HepG2 (cell line): ENCODE measurements at regions not wholly inside any gene's neighbourhood (a gene's known extent, or its start where the extent isn't known, plus 50 kb on each side); places are given as distances from the start of the nearest gene placed in this dataset.

ENCODE experiments used
- ATAC-seq: fragments of 200-7000 bp; cut with Tn5 transposase; 3 replicates; pipeline ENCODE4 v1.9.1; 2020; ENCODE audit warnings: mild to moderate bottlenecking, moderate library complexity
- BruUV-seq: library from RNA; stranded (reverse); fragments of 400-500 nt; replicated peaks from 2 replicates; lab custom pipeline; 2021; lab: Mats Ljungman, UMichigan
- CTCF ChIA-PET: fragments of 300-600 bp; formaldehyde crosslinking; extraction: SDS; loops from one replicate; lab custom pipeline; 2021; ENCODE audit warnings: low total read pairs, inconsistent platforms, low intra/inter-chr PET ratio; lab: Yijun Ruan, JAX
- POLR2A ChIA-PET: fragments of 350-600 bp; sonication (Branson Sonifier 250); formaldehyde crosslinking; loops from one replicate; lab custom pipeline; 2020; ENCODE audit warnings: antibody characterized with exemption, inconsistent platforms; lab: Yijun Ruan, JAX
- DNase-seq: peaks from one replicate; pipeline ENCODE4 v3.0.0-alpha.2; 2015; ENCODE audit warnings: low spot score
- FAIRE-seq: peaks from 3 replicates; lab custom pipeline; 2011; peaks lifted over from hg19 to GRCh38; lab: Jason Lieb, UNC
- H2AFZ ChIP-seq: one replicate; pipeline ENCODE4 v1.6.1; 2011; ENCODE audit warnings: low read length, inconsistent platforms
- H3K27ac ChIP-seq: fragments of 300-600 bp; 3 replicates; pipeline ENCODE4 v1.8.0; 2011; ENCODE audit warnings: mixed run types, mild to moderate bottlenecking, mixed read lengths, low read length, inconsistent platforms; ENCODE audit not compliant: insufficient read depth; ENCODE audit errors: extremely low read length
- H3K27me3 ChIP-seq, 2 experiments: fragments of 200-600 bp in 1 of 2; 2 replicates in 1 of 2; 3 replicates in 1 of 2; pipeline versions ENCODE4 v1.6.0 to v1.8.0; 2011; ENCODE audit warnings: low read length in 2 of 2, mild to moderate bottlenecking in 2 of 2, moderate library complexity in 2 of 2, inconsistent platforms in 1 of 2; ENCODE audit not compliant: insufficient read depth in 2 of 2, control insufficient read depth in 1 of 2
- H3K36me3 ChIP-seq, 2 experiments: fragments of 200-600 bp in 1 of 2; replicated peaks in 1 of 2; 2 replicates in 1 of 2; 3 replicates in 1 of 2; pipeline versions ENCODE4 v1.5.1 to v1.8.0; 2011; ENCODE audit warnings: low read length in 2 of 2, inconsistent platforms in 1 of 2; ENCODE audit not compliant: insufficient read depth in 2 of 2, control insufficient read depth in 1 of 2
- H3K4me1 ChIP-seq: 2 replicates; pipeline ENCODE4 v1.5.1; 2012; ENCODE audit warnings: low read length, inconsistent platforms; ENCODE audit not compliant: insufficient read depth
- H3K4me2 ChIP-seq: 2 replicates; pipeline ENCODE4 v1.6.0; 2011; ENCODE audit warnings: low read depth, low read length, inconsistent platforms
- H3K4me3 ChIP-seq, 3 experiments: fragments of 200-600 bp in 1 of 3; sonication (generic), shearing (Covaris generic) in 1 of 3; replicated peaks in 1 of 3; 2 replicates each; pipeline ENCODE4 v1.5.1; 2011 to 2016; ENCODE audit warnings: low read length in 3 of 3, inconsistent platforms in 2 of 3, low read depth in 2 of 3, mild to moderate bottlenecking in 2 of 3, control low read depth in 1 of 3, mixed read lengths in 1 of 3; ENCODE audit not compliant: insufficient read depth in 1 of 3
- H3K79me2 ChIP-seq: one replicate; pipeline ENCODE4 v1.6.1; 2011; ENCODE audit warnings: low read length, inconsistent platforms; ENCODE audit not compliant: insufficient read depth
- H3K9ac ChIP-seq: 2 replicates; pipeline ENCODE4 v1.6.0; 2011; ENCODE audit warnings: mild to moderate bottlenecking, low read depth, low read length, inconsistent platforms; ENCODE audit not compliant: insufficient read depth
- H3K9me3 ChIP-seq: 2 replicates; pipeline ENCODE4 v1.5.1; 2012; ENCODE audit warnings: mild to moderate bottlenecking, low read length
- H4K20me1 ChIP-seq: 2 replicates; pipeline ENCODE4 v1.6.0; 2011; ENCODE audit warnings: inconsistent platforms, mild to moderate bottlenecking, low read length, moderate library complexity; ENCODE audit not compliant: insufficient read depth
- ARNT ChIP-seq: fragments of 450-650 bp; IDR thresholded peaks from 2 replicates; pipeline ENCODE4 v1.6.1; 2017
- CCDC6 ChIP-seq: sonication (generic); formaldehyde crosslinking; IDR thresholded peaks from 2 replicates; pipeline ENCODE4 v1.8.1; 2022; ENCODE audit warnings: mild to moderate bottlenecking, missing genetic modification reagents, moderate library complexity
- FOXA1 ChIP-seq, 2 experiments: fragments of 450-650 bp in 1 of 2; sonication (generic) in 1 of 2; formaldehyde crosslinking in 1 of 2; IDR thresholded peaks; 2 replicates each; pipeline versions ENCODE4 v1.4.0 to v1.6.1; 2016 to 2020; ENCODE audit warnings: missing genetic modification reagents in 1 of 2
- HNF1A ChIP-seq, 2 experiments: sonication (generic) in 1 of 2; formaldehyde crosslinking in 1 of 2; IDR thresholded peaks; 2 replicates each; pipeline versions ENCODE4 v1.4.0 to v1.6.1; 2016 to 2020; ENCODE audit warnings: borderline replicate concordance in 1 of 2, low read depth in 1 of 2, mild to moderate bottlenecking in 1 of 2, missing genetic modification reagents in 1 of 2
- JARID2 ChIP-seq: sonication (generic); formaldehyde crosslinking; IDR thresholded peaks from 2 replicates; pipeline ENCODE4 v1.8.1; 2023; ENCODE audit warnings: missing genetic modification reagents, inconsistent platforms; ENCODE audit not compliant: insufficient replicate concordance
- KDM5B ChIP-seq: sonication (generic); formaldehyde crosslinking; IDR thresholded peaks from 2 replicates; pipeline ENCODE4 v1.4.0; 2020; ENCODE audit warnings: missing genetic modification reagents, mild to moderate bottlenecking, borderline replicate concordance
- MAFF ChIP-seq: IDR thresholded peaks from 2 replicates; pipeline ENCODE4 v1.6.1; 2011; ENCODE audit warnings: low read depth, low read length, improper control_type of control experiment
- MTA1 ChIP-seq: sonication (generic); formaldehyde crosslinking; IDR thresholded peaks from 2 replicates; pipeline ENCODE4 v1.4.0; 2020; ENCODE audit warnings: missing genetic modification reagents, mild to moderate bottlenecking, borderline replicate concordance
- NFKBIZ ChIP-seq: IDR thresholded peaks from 2 replicates; pipeline ENCODE4 v1.6.1; 2018; ENCODE audit warnings: missing genetic modification reagents, missing compliant biosample characterization
- TOE1 ChIP-seq: sonication (generic); formaldehyde crosslinking; IDR thresholded peaks from 2 replicates; pipeline ENCODE4 v1.4.0; 2020; ENCODE audit warnings: mild to moderate bottlenecking, missing genetic modification reagents
- U2AF1 ChIP-seq: fragments of 200-400 bp; formaldehyde crosslinking; optimal IDR thresholded peaks from 2 replicates; pipeline ENCODE3; 2017; ENCODE audit warnings: mild to moderate bottlenecking, low read depth, low read length
- ZBTB20 ChIP-seq: sonication (generic); formaldehyde crosslinking; IDR thresholded peaks from 2 replicates; pipeline ENCODE4 v1.8.1; 2023; ENCODE audit warnings: missing genetic modification reagents, low read depth, mild to moderate bottlenecking, borderline replicate concordance
- ZFP41 ChIP-seq: sonication (generic); formaldehyde crosslinking; IDR thresholded peaks from 2 replicates; pipeline ENCODE4 v1.4.0; 2020; ENCODE audit warnings: mild to moderate bottlenecking, missing genetic modification reagents, borderline replicate concordance
- ZNF552 ChIP-seq: sonication (generic); formaldehyde crosslinking; IDR thresholded peaks from 2 replicates; pipeline ENCODE4 v1.9.0; 2022; ENCODE audit warnings: missing genetic modification reagents, mild to moderate bottlenecking, borderline replicate concordance
- ZNF713 ChIP-seq: sonication (generic); formaldehyde crosslinking; IDR thresholded peaks from 2 replicates; pipeline ENCODE4 v1.4.0; 2020; ENCODE audit warnings: mild to moderate bottlenecking, missing genetic modification reagents
- WGBS: methylation state at CpG from one replicate; pipeline ENCODE4 v1.1.6; 2017; ENCODE audit warnings: low lambda C conversion rate; 5-methylcytosine and 5-hydroxymethylcytosine counted together
- in situ Hi-C: cut with HindIII; loops from 2 replicates; pipeline ENCODE4 v1.10.0; 2017; ENCODE audit warnings: low pct_unique_long_range_greater_than_20kb; ENCODE audit not compliant: extremely low pct_ligation_motif_present
- intact Hi-C: fragments of 100-400 bp; cut with micrococcal nuclease; formaldehyde crosslinking; loops from one replicate; pipeline ENCODE4 v1.10.0; 2022; ENCODE audit not compliant: unreplicated experiment

GRCh38 chr2:8500124-8501054 lies 181.5 kb upstream of the ID2 start (continued):
- peak; percentile 69; the same call in 1 of the 2 replicates for TF ChIP-seq MTA1 (CRISPR knock-in tag)

GRCh38 chr2:8501061-8501720 lies 180.7 kb upstream of the ID2 start:
- H3K4me2 ChIP-seq: peak overlapping the region; percentile 14; the same call in 1 of the 2 replicates
- intact Hi-C loops: loop anchor here (5.0 kb wide), 1 partner anchor 89 kb away; no protein-coding TSS in a partner anchor
- WGBS: 4% methylated on average over 4 of the region's 7 CpGs
- no peak for TF ChIP-seq ARNT
- no peak for TF ChIP-seq KDM5B (CRISPR knock-in tag)
- no peak for TF ChIP-seq MAFF
- no peak for TF ChIP-seq NFKBIZ
- no peak for TF ChIP-seq FOXA1 (IDR thresholded peaks at IDR 0.05)
- TF ChIP-seq FOXA1 (CRISPR knock-in tag; IDR thresholded peaks at IDR 0.05): no peak
- TF ChIP-seq MTA1 (CRISPR knock-in tag): peak; percentile 13; the same call in 1 of the 2 replicates
- TF ChIP-seq HNF1A (IDR thresholded peaks at IDR 0.05; ENCODE audit: low read depth): no peak
- 0 out of 2 replicates have a peak, but pooled peaks have one; percentile 10 for TF ChIP-seq HNF1A (CRISPR knock-in tag; IDR thresholded peaks at IDR 0.05; ENCODE audit: borderline replicate concordance)
- no peak for TF ChIP-seq JARID2 (CRISPR knock-in tag)
- 0 out of 2 replicates have a peak, but pooled peaks have one; percentile 10 for TF ChIP-seq ZBTB20 (CRISPR knock-in tag)
- TF ChIP-seq ZFP41 (CRISPR knock-in tag): 0 out of 2 replicates have a peak, but pooled peaks have one; percentile 41
- TF ChIP-seq U2AF1: no peak
- TF ChIP-seq ZNF552 (CRISPR knock-in tag): no peak
- peak; percentile 2; the same call in 1 of the 2 replicates for TF ChIP-seq CCDC6 (CRISPR knock-in tag)
- no peak for TF ChIP-seq ZNF713 (CRISPR knock-in tag)
- TF ChIP-seq TOE1 (CRISPR knock-in tag): no peak

More at GRCh38 chr2:8501061-8501720, 180.7 kb upstream of the ID2 start:
- Histone ChIP-seq H4K20me1 (no peaks in the 10 kb centered on the region), H3K27ac (no peak overlapping the region), H3K4me3 (no peak overlapping the region), H2AFZ (no peak overlapping the region), H3K9ac (no peak overlapping the region), H3K36me3 (no peaks in the 10 kb centered on the region), H3K9me3 (no peaks in the 10 kb centered on the region), H3K4me1 (peaks cover 20% of the 10 kb centered on the region), H3K27me3 (peaks cover 7 to 50% of the 10 kb centered on the region in 2 experiments; a peak in 3 of 5 replicates), H3K79me2 (no peaks in the 10 kb centered on the region)
- FAIRE-seq (no peak), ATAC-seq (peak; percentile 27), DNase-seq (peak; percentile 55)
- ChIA-PET POLR2A (interaction anchor here (1.1 kb wide), 1 partner anchor 180 kb away, joined by 7 read pairs; the partner anchor contains the start of gene ID2), CTCF (no interaction called here)
- BruUV-seq: no TSS peak
- in situ Hi-C loops: no loop called here
